Activated CD4-positive, alpha-beta T cell treated with anti-CD3 and anti-CD28 coated beads for 24 hours (primary cell): ENCODE measurements at regions not wholly inside any gene's neighbourhood (a gene's known extent, or its start where the extent isn't known, plus 50 kb on each side); places are given as distances from the start of the nearest gene placed in this dataset.
A peak's percentile ranks its signal among the peaks of the same experiment; 100 is the strongest.

Experiments used
- DNase-seq, 2 donors: peaks; one replicate each; pipeline ENCODE4 v3.0.0-alpha.2; 2020; ENCODE audit warnings: low read depth in 2 of 2

DNA sequence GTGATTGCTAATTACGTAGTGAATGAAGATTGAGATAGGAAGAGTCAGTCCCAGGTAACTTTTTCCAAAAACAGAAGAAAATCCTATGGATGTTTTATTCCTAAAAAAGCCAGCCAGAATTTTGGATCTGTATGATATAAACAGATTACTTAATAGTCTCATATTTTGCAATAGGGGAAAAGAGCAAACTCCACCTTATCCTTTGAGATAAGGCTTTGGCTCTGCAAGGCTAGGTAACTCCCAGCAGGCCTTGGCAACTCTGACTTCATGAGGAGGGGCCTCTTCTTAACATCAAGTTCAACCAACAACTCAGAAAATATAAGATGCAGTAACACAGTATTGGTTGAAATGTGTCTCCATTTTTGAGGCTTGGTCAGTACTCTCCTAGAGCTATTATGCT lies 98.7 kb upstream of the SLC4A4 start:
- DNase-seq: no peak

DNA sequence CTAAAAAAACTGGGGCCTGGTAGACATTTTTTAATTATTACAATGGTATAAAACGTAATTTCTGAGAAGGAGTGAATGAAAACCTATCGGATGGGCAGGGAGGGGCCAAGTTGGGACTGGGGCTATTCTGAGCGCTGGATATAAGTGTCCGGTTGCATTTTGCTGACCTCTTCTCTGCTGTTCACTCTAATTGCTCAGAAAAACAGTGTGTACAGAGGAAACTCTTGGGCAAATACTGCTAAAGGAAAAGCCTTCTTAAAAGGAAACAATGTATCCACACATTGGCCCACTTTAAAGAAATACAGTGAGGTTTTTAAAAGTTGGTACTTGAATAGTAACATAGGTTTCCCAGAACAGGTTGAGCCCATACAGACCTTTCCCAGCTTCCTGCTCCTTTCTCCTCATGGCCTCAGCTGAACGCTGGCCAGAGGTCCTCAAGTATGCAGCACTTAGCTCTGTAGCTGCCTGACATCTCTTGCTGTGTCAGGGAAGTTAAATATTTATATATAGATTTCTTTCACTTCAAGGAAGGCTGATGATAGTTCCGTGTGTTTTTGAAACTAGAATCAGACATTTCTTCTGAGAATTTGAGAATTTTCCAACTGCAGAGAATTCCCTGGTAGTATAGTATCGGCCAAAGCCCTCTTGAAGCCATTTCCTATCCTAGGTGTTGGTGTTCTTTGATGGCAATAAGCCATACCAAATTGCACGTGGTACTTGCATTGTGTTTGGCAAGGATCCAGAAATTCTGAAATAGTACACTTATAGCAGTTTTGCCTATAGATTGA lies 97.1 kb upstream of the SLC4A4 start:
- DNase-seq: no peak

DNA sequence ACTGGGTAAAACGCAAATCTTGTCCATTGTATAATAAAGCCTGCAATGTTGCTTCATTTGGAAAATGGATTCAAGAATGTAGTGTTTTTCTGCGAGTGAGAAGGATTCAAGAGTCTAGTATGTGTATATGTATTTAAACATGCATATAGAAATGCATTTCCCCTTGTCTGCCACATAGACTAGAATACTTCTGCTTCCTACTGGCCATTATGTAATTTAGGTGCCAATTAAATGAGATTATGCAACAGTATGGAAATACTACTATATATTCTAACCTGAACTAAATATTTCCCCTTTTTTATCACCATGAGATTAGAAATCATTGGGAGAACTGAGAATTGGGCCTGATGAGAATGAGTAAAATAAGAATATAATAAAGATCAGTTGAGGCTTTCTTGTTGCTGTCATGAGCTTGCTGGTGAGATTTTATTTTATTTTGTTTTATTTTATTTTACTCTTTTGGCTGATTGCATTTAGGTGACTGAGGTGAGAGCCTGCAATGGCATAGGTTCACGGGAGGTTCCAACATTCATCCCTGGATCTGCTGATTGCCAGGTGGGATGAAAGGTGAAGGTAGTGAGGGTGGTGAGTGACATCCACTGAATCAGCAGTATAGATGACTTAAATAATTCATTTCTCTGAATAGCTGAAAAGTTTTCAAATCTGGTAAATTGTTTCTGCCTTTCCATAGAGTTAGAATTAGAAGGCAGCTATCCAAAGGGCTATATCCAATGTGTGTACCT lies 95.6 kb upstream of the SLC4A4 start:
- DNase-seq: no peak

DNA sequence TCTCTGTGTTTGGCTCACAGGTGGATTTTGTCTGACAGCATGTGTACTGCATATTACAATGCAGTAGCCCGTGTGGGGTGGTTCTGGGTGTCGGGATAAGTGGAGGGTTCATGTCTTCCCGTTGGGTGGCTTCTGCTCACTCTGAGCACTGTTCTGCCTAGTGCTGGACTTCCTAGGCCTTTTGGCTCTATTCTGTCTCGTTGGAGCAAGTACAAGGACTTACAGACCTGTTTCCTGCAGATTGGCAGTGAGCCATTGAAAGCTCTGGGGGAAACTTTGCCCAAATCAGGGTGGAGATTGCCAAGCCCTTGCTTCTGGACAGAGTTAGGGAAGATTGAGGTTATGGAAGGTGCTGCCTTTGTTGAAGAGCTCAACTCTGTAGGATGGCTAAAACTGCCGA lies 91.1 kb upstream of the SLC4A4 start:
- DNase-seq: no peak

GRCh38 chr4:71251261-71251660 lies 87.6 kb upstream of the SLC4A4 start:
- no peak for DNase-seq

- DNase-seq: no peak
Measured at GRCh38 chr4:71253545-71253944, 85.3 kb upstream of the SLC4A4 start.

- no peak for DNase-seq
Measured at GRCh38 chr4:71254451-71255012, 84.3 kb upstream of the SLC4A4 start.

GRCh38 chr4:71255976-71256375 lies 82.8 kb upstream of the SLC4A4 start:
- DNase-seq: no peak

GRCh38 chr4:71257761-71258160 lies 81.1 kb upstream of the SLC4A4 start:
- no peak for DNase-seq

- no peak for DNase-seq
Measured at GRCh38 chr4:71258323-71258722, 80.5 kb upstream of the SLC4A4 start.

- DNase-seq: no peak
Measured at GRCh38 chr4:71259280-71259679, 79.5 kb upstream of the SLC4A4 start.

DNA sequence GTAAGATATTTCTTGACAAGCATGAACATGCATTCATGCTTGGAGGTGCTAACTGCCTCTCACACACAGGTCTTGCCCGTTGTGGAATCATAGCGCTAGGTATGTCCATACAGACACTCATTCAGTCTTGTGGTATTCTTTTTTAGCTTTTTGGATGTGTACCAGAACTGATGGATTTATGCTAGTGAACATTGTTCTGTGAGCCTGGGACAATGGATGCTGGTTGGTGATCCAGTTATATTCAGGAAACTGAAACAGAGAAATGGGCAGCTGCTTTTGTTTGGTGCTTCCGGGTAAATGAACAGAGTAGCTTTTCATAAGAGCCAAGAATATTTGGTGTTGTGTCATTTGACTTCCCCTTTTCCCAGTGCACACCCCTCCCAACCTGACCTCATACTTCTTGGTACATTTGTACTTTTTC lies 78.9 kb upstream of the SLC4A4 start:
- no peak for DNase-seq

DNA sequence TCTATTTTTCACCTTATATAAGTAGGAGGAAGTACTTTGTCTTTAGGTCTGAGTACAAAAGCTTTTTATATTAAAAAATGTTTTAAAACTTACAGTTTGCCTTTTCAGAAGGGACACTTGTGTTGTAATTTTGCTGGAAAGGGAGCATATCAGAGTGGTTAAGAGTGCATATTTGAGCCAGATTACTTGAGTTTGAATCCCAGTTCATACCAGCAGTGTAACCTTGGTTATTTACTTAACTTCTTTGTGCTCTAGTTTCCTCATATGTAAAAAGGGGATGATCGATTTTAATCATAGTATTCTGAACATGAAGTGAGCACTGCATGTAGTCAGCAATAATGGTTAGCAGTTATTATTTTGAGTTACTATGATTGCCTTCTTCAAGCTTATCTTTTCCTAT lies 78.3 kb upstream of the SLC4A4 start:
- DNase-seq: no peak

DNA sequence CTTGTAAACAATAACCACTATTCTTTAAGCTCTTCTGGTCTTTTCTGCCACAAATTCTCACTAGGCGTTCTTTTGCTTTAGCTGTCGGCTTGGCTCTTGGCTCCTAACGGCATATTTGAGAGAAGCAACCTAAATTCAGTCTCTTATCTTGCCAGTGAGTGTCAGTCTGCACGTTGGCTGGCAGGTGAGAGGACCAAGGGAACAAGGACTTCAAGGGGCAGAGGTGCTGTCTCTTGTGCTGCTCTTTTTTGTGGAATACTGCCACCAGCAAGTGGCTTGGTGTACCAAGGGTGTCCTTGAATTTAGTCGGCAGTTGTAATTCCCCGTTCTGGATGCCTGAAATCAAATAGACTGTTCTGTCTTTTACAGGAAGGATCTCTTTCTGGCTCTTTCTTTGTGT lies 77.8 kb upstream of the SLC4A4 start:
- no peak for DNase-seq

- no peak for DNase-seq
Measured at GRCh38 chr4:71261633-71262121, 77.1 kb upstream of the SLC4A4 start.

- no peak for DNase-seq
Measured at GRCh38 chr4:71262161-71262560, 76.7 kb upstream of the SLC4A4 start.

- DNase-seq: no peak
Measured at GRCh38 chr4:71266090-71266794, 72.6 kb upstream of the SLC4A4 start.

- no peak for DNase-seq
Measured at GRCh38 chr4:71267244-71267643, 71.6 kb upstream of the SLC4A4 start.

- DNase-seq: no peak
Measured at GRCh38 chr4:71268166-71268565, 70.7 kb upstream of the SLC4A4 start.

DNA sequence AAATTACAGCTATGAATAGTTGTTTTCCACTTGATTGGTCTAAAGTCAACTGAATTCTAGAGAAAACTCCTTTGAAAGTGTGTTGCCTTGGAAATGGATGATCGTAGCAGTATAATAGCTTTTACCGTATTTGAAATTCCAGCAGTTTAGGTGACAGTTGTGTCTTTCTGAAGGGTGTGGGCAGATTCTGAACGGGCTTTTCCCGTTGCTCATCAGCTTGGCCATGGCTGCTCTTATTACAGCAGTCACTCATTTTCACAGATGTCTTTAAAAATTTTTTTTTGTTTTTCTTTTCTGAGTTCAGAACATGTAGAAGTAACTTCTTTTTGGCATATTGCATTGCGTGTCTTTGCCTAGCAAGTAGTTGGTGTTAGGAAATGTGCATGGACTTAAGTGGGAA lies 69.6 kb upstream of the SLC4A4 start:
- no peak for DNase-seq

DNA sequence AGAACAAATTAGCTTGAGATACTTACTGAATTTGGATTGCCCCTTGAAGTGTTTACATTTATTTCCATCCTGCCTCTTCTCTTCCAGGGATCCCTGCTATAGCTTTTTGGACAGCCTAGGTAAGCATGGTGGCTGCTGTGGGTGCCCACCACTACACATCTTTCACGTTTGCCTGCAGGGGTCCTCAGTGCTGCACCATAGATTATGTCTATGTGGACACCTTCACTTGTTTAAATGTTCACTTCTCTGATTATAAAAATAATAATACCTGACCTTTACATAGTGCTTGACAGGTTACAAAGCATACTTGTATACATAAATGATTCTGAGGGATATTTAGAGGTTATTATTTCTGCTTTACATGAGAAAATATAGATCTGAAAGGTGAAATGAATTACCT lies 67.9 kb upstream of the SLC4A4 start:
- DNase-seq: peak in 1 of 2 donors; percentile 2

- DNase-seq: no peak
Measured at GRCh38 chr4:71272976-71273375, 65.8 kb upstream of the SLC4A4 start.
